ENCODE measurements at regions not wholly inside any gene's neighbourhood (a gene's known extent, or its start where the extent isn't known, plus 50 kb on each side); places are given as distances from the start of the nearest gene placed in this dataset.

- no peak overlapping the region for H3K4me3 ChIP-seq (ENCODE audit: low read depth, low read length)
- in situ Hi-C loops (cut with HindIII; ENCODE audit: low pct_ligation_motif_present, low sequenced_read_pairs) = no loop called here
- DNase-seq = no peak
- no peaks in the 10 kb centered on the region for H3K27me3 ChIP-seq (replicated peaks)
- no peak overlapping the region for H3K27ac ChIP-seq
- TF ChIP-seq CTCF (IDR thresholded peaks at IDR 0.05; ENCODE audit: low read depth, low read length, missing control alignments) = no peak
- no peaks in the 10 kb centered on the region for H3K36me3 ChIP-seq (replicated peaks)
These were observed 173.0 kb upstream of the TARS1 start for GRCh38 chr5:33267801-33268200.

- Histone ChIP-seq H3K27ac (no peak overlapping the region), H3K27me3 (replicated peaks) (no peaks in the 10 kb centered on the region), H3K4me3 (ENCODE audit: low read depth, low read length) (no peak overlapping the region), H3K36me3 (replicated peaks) (no peaks in the 10 kb centered on the region)
- TF ChIP-seq CTCF (IDR thresholded peaks at IDR 0.05; ENCODE audit: low read depth, low read length, missing control alignments) = no peak
- in situ Hi-C loops (cut with HindIII; ENCODE audit: low pct_ligation_motif_present, low sequenced_read_pairs) = no loop called here
- no peak for DNase-seq
These were observed 172.4 kb upstream of the TARS1 start for GRCh38 chr5:33268374-33268773.

DNA sequence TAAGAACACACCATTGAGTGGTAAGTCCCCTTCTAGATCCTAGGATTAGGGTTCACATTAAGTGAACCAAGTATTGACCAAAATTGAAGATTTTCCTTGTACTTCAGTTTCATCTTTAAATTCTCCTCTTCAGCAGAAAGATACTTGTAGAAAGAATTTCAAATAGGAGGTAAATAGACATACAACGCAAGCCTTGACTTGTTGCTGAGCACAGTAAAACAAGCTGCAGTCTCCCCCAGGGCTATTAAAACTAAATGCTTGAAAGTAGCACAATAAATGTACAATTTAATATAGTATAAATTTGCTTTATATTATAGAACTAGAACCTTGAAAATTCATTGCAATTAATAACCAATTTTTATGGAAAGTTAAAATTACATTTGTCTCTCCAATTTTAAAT lies 170.1 kb upstream of the TARS1 start:
- H3K27me3 ChIP-seq (replicated peaks) = no peaks in the 10 kb centered on the region
- H3K4me3 ChIP-seq (ENCODE audit: low read depth, low read length) = no peak overlapping the region
- in situ Hi-C loops (cut with HindIII; ENCODE audit: low pct_ligation_motif_present, low sequenced_read_pairs) = no loop called here
- no peaks in the 10 kb centered on the region for H3K36me3 ChIP-seq (replicated peaks)
- no peak for TF ChIP-seq CTCF (IDR thresholded peaks at IDR 0.05; ENCODE audit: low read depth, low read length, missing control alignments)
- no peak overlapping the region for H3K27ac ChIP-seq
- DNase-seq = no peak

DNA sequence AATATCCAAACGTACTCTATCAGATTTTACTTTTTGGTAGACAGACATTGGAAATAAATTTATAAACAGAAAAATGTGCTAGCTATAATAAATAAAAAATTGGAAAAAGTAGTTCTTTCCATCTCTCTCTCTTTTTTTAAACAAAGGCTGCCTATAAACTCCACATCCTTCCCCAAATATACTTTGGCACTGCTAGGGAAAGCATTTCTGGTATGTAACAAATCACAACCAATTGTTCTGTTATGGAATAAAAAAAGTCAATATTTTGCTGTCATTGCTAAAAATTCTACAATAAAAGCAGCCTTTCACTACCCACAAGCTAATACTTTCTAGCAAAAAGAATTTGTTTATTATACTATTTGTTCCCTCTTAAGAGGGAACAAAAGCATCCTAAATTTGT lies 169.2 kb upstream of the TARS1 start:
- Histone ChIP-seq H3K27me3 (replicated peaks) (no peaks in the 10 kb centered on the region), H3K27ac (peak overlapping the region; percentile 89), H3K4me3 (ENCODE audit: low read depth, low read length) (no peak overlapping the region), H3K36me3 (replicated peaks) (no peaks in the 10 kb centered on the region)
- no peak for TF ChIP-seq CTCF (IDR thresholded peaks at IDR 0.05; ENCODE audit: low read depth, low read length, missing control alignments)
- no peak for DNase-seq
- in situ Hi-C loops (cut with HindIII; ENCODE audit: low pct_ligation_motif_present, low sequenced_read_pairs) = no loop called here

DNA sequence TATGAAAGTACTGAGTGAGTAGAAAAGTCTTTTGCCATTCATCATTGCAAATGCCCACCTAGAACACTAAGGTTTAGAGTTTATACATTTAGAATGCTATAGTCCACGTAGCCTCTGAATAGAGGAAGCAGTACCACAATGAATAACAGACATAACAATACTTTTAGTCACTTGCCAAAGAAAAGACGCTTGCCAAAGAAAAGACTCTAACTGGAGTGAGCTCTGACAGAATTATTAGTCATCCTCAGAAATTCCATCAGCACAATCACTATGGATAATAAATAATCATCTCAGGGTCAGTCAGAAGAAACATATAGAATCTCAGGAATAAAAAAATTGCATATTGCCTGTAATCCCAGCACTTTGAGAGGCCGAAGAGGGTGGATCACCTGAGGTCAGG lies 168.5 kb upstream of the TARS1 start:
- in situ Hi-C loops (cut with HindIII; ENCODE audit: low pct_ligation_motif_present, low sequenced_read_pairs) = no loop called here
- peak; percentile 73 for DNase-seq
- Histone ChIP-seq H3K4me3 (ENCODE audit: low read depth, low read length) (no peak overlapping the region), H3K36me3 (replicated peaks) (no peaks in the 10 kb centered on the region), H3K27me3 (replicated peaks) (no peaks in the 10 kb centered on the region), H3K27ac (peak overlapping the region; percentile 89)
- TF ChIP-seq CTCF (IDR thresholded peaks at IDR 0.05; ENCODE audit: low read depth, low read length, missing control alignments) = no peak

- Histone ChIP-seq H3K27me3 (replicated peaks) (no peaks in the 10 kb centered on the region), H3K27ac (no peak overlapping the region), H3K4me3 (ENCODE audit: low read depth, low read length) (no peak overlapping the region), H3K36me3 (replicated peaks) (no peaks in the 10 kb centered on the region)
- in situ Hi-C loops (cut with HindIII; ENCODE audit: low pct_ligation_motif_present, low sequenced_read_pairs) = no loop called here
- TF ChIP-seq CTCF (IDR thresholded peaks at IDR 0.05; ENCODE audit: low read depth, low read length, missing control alignments) = no peak
- DNase-seq = no peak
These were observed 166.8 kb upstream of the TARS1 start for GRCh38 chr5:33273985-33274384.

All from brain microvascular endothelial cell (primary cell).